Stomach (tissue), 4 donors: ENCODE measurements at regions not wholly inside any gene's neighbourhood (a gene's known extent, or its start where the extent isn't known, plus 50 kb on each side); places are given as distances from the start of the nearest gene placed in this dataset.

Experiments used
- POLR2A ChIP-seq, 4 donors: fragments of 450-650 bp; IDR thresholded peaks; one replicate each; pipeline ENCODE4 v1.6.1; 2016; ENCODE audit warnings: antibody characterized with exemption in 4 of 4, control low read depth in 2 of 4, mild to moderate bottlenecking in 1 of 4, moderate library complexity in 1 of 4
- POLR2AphosphoS5 ChIP-seq, 3 donors: sonication (generic); formaldehyde crosslinking; IDR thresholded peaks; one replicate each; pipeline ENCODE4 v1.6.1; 2016; ENCODE audit warnings: antibody characterized with exemption in 3 of 3

- no peak for TF ChIP-seq POLR2A (IDR thresholded peaks at IDR 0.05)
- TF ChIP-seq POLR2AphosphoS5 (IDR thresholded peaks at IDR 0.05) = no peak
Observed at GRCh38 chr5:164578401-164578800, 1073.0 kb downstream of the MAT2B start.
